IPS DF 19.7 (cell line): ENCODE measurements at regions not wholly inside any gene's neighbourhood (a gene's known extent, or its start where the extent isn't known, plus 50 kb on each side); places are given as distances from the start of the nearest gene placed in this dataset.
"Not testable (repeated sequence)": the region's sequence is repeated elsewhere in the genome, so short reads cannot be mapped to it uniquely, and the experiment has no call there.

Experiments
- DNase-seq: peaks from one replicate; pipeline ENCODE4 v3.0.0-alpha.2; 2013; ENCODE audit warnings: low read depth, low spot score

- DNase-seq: no peak
These were observed 196.7 kb downstream of the CYB561 start for GRCh38 chr17:63249256-63250004.

DNA sequence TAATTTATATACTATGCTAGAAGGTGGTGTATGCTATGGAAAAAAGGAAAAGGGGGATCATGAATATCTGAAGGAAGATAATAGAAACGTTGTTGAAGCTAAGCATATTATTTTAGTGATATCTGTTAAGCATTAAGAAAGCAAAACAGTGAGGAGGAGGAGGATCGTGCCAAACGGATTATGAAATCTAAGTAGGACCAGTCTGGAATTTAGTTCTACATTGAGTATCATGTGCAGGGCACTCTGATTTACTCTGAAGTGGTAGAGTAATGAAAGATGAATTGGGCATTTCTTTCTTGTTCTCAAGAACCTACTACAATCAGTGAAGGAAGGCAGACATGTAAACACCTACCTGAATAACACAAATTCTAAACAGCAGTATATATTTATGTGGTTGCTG lies 195.3 kb downstream of the CYB561 start:
- no peak for DNase-seq

DNA sequence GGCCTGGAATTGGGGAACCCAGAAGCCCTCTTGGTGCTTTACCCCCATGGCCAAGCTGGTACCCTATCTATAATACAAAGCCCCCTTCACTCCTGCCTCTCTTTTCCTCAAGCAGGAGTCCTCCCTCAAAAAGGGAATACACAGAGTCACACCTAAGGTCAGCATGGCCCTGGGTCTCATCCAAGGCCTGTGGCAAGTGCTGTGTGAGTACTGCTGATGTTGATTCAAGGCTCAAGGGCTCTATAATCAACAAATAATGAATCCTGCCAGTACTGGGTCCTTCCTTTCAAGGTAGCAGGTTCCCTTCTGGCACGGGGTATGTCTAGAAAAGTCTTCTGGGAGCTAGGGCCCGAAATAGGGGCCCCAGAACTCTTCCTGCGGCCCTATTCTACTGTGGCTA lies 187.3 kb downstream of the CYB561 start:
- no peak for DNase-seq

DNA sequence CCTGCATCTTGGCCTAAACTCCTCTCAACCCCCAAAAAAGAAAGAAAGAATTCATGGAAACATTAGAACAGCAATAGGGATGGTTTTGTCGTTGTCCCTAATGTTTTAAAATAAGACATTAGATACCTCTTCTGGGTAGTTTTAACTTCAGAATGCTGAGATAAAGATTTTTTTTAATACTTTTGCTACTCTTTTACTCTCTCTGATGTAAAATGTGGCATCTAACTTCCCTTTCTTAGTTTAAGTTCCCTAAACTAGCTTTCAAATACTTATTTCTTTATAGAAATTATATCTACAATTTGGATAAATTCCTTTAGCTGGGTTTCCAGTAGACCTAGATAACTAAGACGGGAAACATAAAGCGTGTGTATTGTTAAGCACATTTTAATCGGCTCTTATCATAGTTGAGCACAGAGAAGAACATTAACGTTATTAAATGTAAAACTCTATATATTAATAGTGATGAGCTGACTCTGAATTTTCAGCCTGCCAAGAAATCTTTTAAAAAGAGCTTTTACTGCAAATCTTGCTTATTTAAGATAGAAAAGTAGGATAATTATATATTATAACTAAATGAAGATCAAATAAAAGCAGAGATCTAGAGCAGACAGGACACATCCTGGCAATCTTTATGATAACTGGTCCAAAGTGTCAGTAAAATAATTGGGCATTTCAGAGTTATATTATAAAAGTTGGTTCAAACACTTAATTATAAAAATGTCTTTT lies 183.2 kb downstream of the CYB561 start:
- no peak for DNase-seq

- no peak for DNase-seq
These were observed 180.6 kb downstream of the CYB561 start for GRCh38 chr17:63265526-63265925.

DNA sequence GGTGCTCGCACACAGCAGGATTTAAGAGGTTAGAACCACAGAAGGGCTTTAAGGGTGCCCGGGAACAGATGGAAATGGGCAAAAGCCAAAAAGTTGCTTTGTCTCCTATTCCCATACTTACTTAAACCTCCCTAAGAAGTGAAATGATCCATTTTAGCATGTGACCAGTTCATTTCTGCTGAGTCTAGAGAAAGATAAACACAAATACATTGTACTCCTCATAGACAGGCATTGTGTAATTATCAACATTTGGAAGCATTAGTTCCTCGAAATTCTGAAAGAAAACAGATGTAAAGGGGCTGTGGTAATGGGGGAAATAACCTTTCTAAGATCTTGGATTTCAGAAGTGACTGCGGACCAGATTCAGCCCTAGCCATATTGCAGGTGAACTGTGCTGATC lies 178.3 kb downstream of the CYB561 start:
- DNase-seq: no peak

DNA sequence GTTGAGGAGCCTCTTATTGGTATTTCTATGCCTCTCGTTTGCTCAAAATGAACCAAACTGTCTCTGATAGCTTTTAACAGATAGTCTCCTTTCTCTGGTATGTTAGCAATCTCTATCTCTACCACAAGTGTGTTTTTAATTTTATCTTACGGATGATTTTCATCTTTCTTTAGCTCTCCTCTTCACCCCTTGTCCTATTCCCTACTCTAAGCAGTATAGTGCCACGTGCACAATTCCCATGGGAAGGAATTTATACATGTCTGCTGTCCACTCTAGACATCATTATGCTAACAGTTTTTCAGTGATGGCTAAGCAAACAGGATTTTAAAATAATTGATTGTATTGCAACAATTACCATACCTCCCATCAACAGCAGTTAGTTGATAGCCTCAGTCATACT lies 177.3 kb downstream of the CYB561 start:
- no peak for DNase-seq

GRCh38 chr17:63270610-63271009 lies 175.5 kb downstream of the CYB561 start:
- no peak for DNase-seq

DNA sequence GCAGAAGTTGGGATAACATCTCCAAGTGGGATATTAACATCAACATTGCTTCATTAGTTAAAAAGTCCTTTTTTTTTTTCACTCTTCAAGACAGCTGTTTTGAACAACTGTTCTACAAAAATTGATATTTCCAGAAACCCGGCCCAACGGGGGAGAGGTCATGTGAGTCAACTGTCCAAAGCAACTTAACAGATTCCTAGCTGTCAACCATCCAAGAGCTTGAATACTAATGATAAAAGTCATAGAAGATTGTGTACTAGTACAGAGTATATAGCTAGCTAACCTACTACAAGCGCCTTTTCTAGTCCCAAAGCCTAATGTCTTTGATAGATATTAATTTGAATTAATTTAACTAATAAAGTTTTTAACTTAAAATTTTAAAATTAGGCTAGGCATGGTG lies 172.0 kb downstream of the CYB561 start:
- DNase-seq: no peak

GRCh38 chr17:63275318-63275970 lies 170.7 kb downstream of the CYB561 start:
- DNase-seq: no peak

- no peak for DNase-seq
These were observed 169.9 kb downstream of the CYB561 start for GRCh38 chr17:63275971-63276745.

- no peak for DNase-seq
These were observed 169.3 kb downstream of the CYB561 start for GRCh38 chr17:63276821-63277220.

DNA sequence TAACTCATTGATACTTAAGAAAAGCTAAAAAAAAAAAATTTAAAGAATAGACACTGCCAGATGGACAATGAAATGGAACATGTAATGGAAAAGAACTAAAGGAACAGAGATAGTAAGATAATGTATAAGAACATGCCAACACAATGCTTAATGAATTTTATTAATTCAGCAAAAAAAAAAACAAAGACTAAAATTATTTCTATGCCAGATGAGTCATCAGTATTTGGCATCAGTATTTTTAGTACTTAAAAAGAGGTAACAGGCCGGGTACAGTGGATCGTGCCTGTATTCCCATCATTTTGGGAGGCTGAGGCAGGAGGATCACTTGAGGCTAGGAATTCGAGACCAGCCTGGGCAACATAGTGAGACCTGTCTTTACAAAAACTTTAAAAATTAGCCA lies 168.5 kb downstream of the CYB561 start:
- DNase-seq: no peak

- no peak for DNase-seq
These were observed 167.2 kb downstream of the CYB561 start for GRCh38 chr17:63278728-63279442.

DNA sequence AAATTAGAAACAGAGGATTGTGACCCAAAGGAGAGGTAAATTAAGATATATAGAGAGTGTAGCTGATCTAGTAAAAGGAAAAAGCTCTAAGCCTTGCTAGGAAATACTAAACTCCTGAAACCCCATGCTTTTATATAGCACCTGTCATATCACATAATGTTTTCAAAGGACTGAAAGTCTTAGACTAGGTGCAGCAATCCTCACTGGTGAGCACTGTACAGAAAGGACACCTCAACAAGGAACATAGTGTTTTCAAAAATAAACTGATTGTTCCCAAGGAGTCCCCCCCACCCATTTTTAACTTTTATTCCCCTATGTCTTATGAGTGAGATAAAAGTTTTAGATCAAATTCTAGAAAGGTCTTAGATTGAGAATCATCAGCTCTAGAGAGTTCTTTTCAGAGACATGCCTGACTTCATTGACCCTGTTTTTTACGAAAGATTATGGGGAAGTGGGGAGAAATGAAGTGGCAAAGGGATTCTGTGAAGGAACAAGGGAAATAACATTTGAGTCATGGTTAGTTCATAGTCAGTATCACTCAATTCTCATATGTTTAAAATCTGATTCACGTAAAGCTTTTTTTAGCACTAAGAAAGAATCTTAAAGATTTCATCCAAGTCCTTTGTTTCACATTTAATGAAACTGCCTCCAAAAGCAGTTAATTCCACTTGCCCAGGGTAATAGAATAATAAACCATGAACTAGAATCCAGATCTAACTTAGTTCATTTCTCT lies 166.4 kb downstream of the CYB561 start:
- DNase-seq: no peak

DNA sequence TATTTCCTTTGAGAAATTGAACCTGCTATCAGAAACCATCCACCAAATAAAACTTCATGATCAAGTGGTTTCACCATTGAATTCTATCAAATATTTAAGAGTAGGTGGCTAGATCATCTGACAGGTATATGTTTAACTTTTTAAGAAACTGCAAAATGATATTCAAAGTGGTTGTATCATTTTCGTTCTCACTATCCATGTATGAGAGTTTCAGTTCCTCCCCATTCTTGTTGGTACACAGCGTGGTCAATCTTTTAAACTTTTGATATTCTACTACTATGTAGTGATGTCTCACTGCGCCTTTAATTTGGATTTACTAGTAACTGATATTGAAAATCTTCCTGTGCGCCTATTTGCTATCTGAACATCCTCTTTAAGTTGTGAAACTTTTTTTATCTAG lies 163.7 kb downstream of the CYB561 start:
- DNase-seq: no peak

DNA sequence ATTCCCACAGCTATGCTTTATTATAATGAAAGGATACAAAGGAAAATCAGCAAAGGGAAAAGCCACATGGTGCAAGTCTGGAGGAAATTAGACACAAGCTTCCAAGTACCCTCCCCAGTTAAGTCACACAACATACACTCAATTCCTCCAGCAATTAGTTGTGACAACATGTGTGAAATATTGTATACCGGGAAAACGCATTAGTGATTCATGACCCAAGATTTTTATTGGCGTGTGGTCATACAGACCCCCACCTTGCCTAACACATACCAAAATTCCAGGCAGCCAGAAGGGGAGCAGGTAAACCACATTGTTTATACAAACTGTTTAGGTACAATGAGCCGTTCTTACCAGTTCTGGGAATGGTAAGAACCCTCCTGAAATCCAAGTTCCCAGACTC lies 160.6 kb downstream of the CYB561 start:
- no peak for DNase-seq

- DNase-seq: no peak
These were observed 159.9 kb downstream of the CYB561 start for GRCh38 chr17:63286254-63286653.

- not testable (repeated sequence) for DNase-seq
These were observed 159.1 kb downstream of the CYB561 start for GRCh38 chr17:63287006-63287405.

DNA sequence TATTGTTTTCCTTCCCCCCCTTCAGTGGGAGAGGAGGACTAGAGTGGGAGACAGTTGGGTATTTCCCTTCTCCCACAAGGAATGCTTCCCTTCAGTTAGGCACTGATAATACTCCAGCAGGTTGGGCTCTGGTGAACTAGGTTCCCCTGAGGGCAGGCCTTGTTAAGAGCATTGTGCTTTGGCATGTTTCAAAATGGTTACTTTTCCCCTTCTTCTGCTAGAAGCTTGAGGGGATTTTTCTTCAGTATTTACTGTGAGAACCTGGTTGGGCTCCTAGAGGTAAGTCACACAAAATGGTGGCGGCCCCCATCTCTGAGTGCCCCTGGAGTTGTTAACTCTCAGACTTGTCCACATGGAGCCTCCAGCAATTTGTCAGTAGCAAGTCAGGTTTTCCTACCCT lies 156.2 kb downstream of the CYB561 start:
- no peak for DNase-seq

GRCh38 chr17:63290351-63290750 lies 155.8 kb downstream of the CYB561 start:
- DNase-seq: no peak
